ENCODE measurements at regions not wholly inside any gene's neighbourhood (a gene's known extent, or its start where the extent isn't known, plus 50 kb on each side); places are given as distances from the start of the nearest gene placed in this dataset.

GRCh38 chr1:38624336-38625039 is 235.1 kb downstream of the RRAGC start:
- TF ChIP-seq CTCF (IDR thresholded peaks at IDR 0.05; ENCODE audit: insufficient read depth, low read length, poor library complexity, severe bottlenecking) (no peak), EZH2phosphoT487 (conservative IDR thresholded peaks at IDR 0.05; ENCODE audit: low read length) (no peak)
